ENCODE measurements at regions not wholly inside any gene's neighbourhood (a gene's known extent, or its start where the extent isn't known, plus 50 kb on each side); places are given as distances from the start of the nearest gene placed in this dataset.

DNA sequence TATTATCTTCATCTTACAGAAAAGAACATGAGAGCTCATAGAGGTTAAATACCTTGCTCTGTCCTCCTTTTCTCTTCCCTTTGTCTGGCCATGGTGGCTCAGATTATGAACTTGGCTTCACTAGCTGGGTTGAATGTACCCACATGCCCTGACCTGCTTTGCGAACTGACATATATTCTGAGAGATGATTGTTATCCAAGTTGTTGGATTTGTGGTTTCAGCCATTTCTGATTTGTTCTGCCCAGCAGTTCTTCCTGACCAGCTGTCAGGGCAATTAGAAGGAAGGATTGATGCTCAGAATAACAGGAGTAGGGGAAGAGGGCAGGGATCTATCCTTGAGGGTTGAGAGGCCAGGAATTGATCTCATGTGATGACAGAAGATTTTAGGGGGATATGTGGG is 236.8 kb upstream of the FAM98A start:
- H3K4me3 ChIP-seq (ENCODE audit: low read length): no peak overlapping the region

GRCh38 chr2:33822964-33823363 is 223.9 kb upstream of the FAM98A start:
- no peak overlapping the region for H3K4me3 ChIP-seq (ENCODE audit: low read length)
- TF ChIP-seq ZNF274 (IDR thresholded peaks at IDR 0.05; ENCODE audit: low read depth, low read length): no peak

More for the DNA sequence above, 236.8 kb upstream of the FAM98A start:
- TF ChIP-seq ZNF274 (IDR thresholded peaks at IDR 0.05; ENCODE audit: low read depth, low read length): no peak

DNA sequence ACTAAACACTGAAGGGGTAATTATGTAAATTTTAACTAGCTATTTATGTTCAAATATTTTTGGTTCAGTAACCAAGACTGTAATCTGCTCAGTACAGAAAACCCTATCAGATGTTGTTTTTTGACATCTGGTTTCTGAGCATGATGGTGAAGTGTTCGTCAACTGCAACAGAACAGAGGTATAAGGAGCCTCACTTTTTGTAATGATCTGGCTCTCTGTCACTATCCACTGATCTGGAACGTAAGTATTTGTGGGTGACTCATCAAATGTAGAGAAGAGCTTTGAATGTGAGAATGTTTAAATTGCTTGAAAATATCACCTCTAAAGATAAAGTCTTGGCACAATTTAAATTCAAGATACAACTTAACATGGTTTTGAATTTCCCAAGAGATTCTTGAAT is 213.6 kb upstream of the FAM98A start:
- no peak for TF ChIP-seq ZNF274 (IDR thresholded peaks at IDR 0.05; ENCODE audit: low read depth, low read length)

GRCh38 chr2:33810046-33810835 is 211.1 kb upstream of the FAM98A start:
- no peak overlapping the region for H3K4me3 ChIP-seq (ENCODE audit: low read length)
- no peak for TF ChIP-seq ZNF274 (IDR thresholded peaks at IDR 0.05; ENCODE audit: low read depth, low read length)

More for the DNA sequence above, 213.6 kb upstream of the FAM98A start:
- H3K4me3 ChIP-seq (ENCODE audit: low read length): no peak overlapping the region

GRCh38 chr2:33806041-33806440 is 206.9 kb upstream of the FAM98A start:
- no peak for TF ChIP-seq ZNF274 (IDR thresholded peaks at IDR 0.05; ENCODE audit: low read depth, low read length)
- no peak overlapping the region for H3K4me3 ChIP-seq (ENCODE audit: low read length)

DNA sequence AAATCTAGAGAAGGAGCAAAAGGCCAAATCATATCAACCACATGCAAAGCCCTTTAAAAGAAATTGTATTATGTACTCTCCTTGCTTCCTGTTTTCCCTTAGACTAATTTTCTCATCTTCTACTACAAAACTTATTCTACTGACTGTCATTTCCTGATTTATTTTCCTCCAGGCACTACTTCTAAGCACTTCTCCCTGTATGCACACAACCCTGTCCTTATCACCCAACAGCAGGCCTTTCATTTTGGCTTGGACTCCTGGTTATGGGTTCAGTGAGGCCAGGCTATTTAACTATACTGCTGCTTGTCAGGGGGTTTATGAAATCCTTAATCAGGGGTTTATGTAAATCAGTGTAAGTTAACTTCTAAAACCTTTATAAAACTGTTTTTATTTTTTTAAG is 205.1 kb upstream of the FAM98A start:
- TF ChIP-seq ZNF274 (IDR thresholded peaks at IDR 0.05; ENCODE audit: low read depth, low read length): no peak
- H3K4me3 ChIP-seq (ENCODE audit: low read length): no peak overlapping the region

DNA sequence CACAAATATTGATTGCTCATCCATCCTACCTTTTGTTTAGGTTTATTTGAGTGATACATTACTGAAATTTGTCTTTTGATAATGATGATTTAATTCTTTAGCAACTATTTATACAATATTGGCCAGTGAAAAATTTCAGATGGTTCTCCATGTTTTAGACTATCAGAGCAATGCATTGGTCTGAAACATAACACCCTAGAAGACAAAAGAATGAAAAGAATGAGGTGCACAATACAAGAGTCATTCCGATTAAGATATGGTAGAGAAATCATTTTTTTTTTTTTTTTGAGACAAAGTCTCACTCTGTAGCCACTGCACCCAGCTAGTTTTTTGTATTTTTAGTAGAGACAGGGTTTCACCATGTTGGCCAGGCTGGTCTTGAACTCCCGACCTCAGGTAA is 197.4 kb upstream of the FAM98A start:
- TF ChIP-seq ZNF274 (IDR thresholded peaks at IDR 0.05; ENCODE audit: low read depth, low read length): no peak
- H3K4me3 ChIP-seq (ENCODE audit: low read length): no peak overlapping the region

DNA sequence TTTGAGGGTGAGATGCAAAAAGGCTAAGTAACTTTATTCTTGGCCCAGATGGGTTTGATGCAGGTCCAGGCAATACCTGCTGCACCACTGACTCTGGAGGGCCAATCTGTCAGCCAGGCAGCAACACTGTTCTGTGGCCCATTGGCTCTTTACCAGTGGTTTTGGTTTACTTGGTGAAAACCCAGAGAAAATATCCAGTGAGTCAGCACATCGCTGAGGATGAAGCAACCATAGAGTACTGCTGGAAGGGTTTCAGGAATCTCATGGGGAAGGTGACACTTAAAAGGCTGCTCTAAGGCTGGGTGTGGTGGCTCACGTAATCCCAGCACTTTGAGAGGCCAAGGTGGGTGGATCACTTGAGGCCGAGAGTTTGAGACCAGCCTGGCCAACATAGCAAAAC is 192.5 kb upstream of the FAM98A start:
- H3K4me3 ChIP-seq (ENCODE audit: low read length): no peak overlapping the region
- TF ChIP-seq ZNF274 (IDR thresholded peaks at IDR 0.05; ENCODE audit: low read depth, low read length): no peak

DNA sequence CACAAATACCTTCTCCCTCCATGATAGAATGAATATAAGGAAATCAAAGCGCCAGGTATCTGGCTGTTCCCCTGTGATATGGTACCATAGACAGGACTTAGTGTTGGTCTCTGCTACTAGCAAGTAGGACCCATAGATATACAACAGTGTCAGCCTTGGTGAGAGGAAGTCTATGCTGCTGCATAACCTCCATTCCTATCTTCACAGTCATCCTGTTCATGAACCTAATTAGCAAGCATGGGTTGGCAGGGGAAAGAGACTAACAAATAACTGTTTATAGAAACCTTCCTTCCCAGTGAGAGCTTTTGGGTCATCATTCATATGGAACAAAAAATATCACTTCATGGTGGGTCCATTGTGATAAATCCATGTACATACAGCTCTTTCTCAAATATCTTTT is 188.9 kb upstream of the FAM98A start:
- no peak overlapping the region for H3K4me3 ChIP-seq (ENCODE audit: low read length)
- TF ChIP-seq ZNF274 (IDR thresholded peaks at IDR 0.05; ENCODE audit: low read depth, low read length): no peak

- no peak for TF ChIP-seq ZNF274 (IDR thresholded peaks at IDR 0.05; ENCODE audit: low read depth, low read length)
- no peak overlapping the region for H3K4me3 ChIP-seq (ENCODE audit: low read length)
Observed at GRCh38 chr2:33786881-33787280, 187.8 kb upstream of the FAM98A start.

DNA sequence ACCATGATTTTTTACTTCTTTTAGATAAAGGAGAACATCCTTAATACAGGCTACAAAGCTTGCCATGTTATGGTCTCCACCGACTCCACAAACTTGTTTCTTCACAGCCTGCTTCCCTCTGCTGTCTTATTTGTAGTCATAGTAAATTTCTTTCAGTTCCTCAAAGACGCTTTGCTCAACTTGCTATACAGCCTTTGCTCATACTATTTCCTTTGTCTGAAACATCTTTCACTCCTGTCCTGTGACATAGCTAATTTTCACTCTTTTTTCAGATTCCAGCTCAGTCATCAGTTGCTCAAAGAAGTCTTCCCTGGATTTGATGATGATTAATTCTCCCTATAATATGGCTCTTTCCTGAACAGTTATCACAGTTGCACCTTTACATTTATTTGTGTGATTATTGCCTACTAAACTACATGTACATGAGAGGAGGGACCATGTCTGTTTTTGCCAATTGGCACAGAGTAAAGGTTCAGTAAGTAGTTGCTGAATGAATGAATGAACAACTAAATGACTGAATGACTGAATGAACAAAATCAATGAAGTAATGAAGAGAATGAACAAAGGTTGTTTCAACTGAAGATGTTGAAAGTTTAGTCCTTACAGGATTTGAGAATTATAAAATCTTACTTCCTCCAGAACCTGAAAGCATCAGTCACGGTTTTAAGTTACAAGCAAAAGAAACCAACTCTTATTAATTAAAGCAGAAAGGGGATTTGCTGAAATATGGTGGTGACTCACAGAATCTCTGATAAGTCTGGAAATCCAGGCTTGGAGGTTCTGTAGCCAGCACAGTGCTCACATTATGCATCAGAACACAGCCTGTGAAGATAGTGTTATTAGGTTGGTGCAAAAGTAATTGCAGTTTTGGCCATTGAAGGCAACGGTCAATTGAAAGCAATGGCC is 186.4 kb upstream of the FAM98A start:
- no peak for TF ChIP-seq ZNF274 (IDR thresholded peaks at IDR 0.05; ENCODE audit: low read depth, low read length)
- no peak overlapping the region for H3K4me3 ChIP-seq (ENCODE audit: low read length)

GRCh38 chr2:33784488-33784887 is 185.4 kb upstream of the FAM98A start:
- TF ChIP-seq ZNF274 (IDR thresholded peaks at IDR 0.05; ENCODE audit: low read depth, low read length): no peak

GRCh38 chr2:33782395-33783230 is 183.5 kb upstream of the FAM98A start:
- H3K4me3 ChIP-seq (ENCODE audit: low read length): no peak overlapping the region
- no peak for TF ChIP-seq ZNF274 (IDR thresholded peaks at IDR 0.05; ENCODE audit: low read depth, low read length)

More at GRCh38 chr2:33784488-33784887, 185.4 kb upstream of the FAM98A start:
- no peak overlapping the region for H3K4me3 ChIP-seq (ENCODE audit: low read length)

- TF ChIP-seq ZNF274 (IDR thresholded peaks at IDR 0.05; ENCODE audit: low read depth, low read length): no peak
Observed at GRCh38 chr2:33777786-33778185, 178.7 kb upstream of the FAM98A start.

More at GRCh38 chr2:33777786-33778185, 178.7 kb upstream of the FAM98A start:
- H3K4me3 ChIP-seq (ENCODE audit: low read length): no peak overlapping the region

All from GM08714 (cell line).